ENCODE measurements at regions not wholly inside any gene's neighbourhood (a gene's known extent, or its start where the extent isn't known, plus 50 kb on each side); places are given as distances from the start of the nearest gene placed in this dataset.

DNA sequence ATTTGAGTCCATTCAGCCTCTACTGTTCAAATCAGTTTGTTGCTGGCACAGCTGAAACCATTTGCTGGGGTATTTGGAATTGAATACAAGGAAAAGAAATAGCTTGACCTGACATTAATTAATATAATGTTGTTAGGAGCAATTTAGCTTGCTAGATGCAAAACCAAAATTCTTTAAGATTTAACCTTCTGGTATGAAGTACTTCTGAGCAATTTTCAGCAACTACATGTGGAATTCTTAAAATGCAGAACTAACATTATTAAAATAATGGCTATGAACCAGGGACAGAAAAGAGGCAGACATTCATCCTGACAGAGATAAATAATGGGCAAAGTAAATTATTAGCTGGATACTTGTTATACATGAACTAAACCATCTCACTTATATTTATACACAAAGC lies 160.0 kb upstream of the MIR17HG start:
- DNase-seq (ENCODE audit: low spot score in 2 of 2), result no peak
- no peak for FAIRE-seq

- no peak for DNase-seq (ENCODE audit: low spot score in 2 of 2)
- FAIRE-seq, result no peak
These were observed 158.0 kb upstream of the MIR17HG start for GRCh38 chr13:91189506-91189905.

DNA sequence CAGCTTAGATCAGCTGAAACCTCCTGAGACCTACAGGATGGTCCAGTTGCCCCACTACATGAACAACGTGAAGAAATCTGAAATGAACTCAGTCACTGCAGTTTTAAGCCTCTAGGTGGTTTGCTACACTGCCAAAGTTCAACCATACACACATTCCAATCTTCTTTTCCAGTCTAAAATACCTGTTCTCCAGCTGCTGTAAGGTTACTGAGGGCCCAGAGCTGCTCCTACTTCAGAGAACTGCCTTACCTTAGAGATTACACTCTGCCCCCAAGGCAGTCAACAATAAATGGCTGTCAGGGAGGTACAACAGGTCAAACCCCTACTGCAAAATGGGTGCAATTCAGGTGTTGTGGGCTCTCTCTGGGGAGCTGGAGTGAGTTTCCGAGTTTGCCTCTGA lies 154.1 kb upstream of the MIR17HG start:
- FAIRE-seq (no peak), DNase-seq (ENCODE audit: low spot score in 2 of 2) (no peak)

DNA sequence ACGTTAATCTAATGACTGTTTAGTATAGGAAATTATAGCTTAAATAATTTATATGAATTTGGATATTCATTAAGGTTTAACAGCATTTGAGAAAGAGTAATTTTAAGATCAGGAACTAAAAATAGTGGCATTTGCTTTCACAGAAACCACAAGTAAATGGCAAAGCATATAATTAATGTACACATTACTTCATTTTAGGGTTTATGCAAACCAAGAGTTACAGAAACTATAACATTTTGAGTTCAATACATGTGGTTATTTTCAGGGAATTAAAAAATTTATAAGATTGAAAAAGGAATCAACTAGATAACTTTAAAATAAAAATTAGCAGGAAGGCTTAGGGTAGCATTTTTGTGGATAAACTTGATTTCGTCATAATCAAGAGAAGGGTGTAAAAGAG lies 151.7 kb upstream of the MIR17HG start:
- FAIRE-seq, result no peak

GRCh38 chr13:91196958-91197357 lies 150.5 kb upstream of the MIR17HG start:
- DNase-seq (ENCODE audit: low spot score in 2 of 2) (no peak), FAIRE-seq (no peak)

More for the DNA sequence above, 151.7 kb upstream of the MIR17HG start:
- no peak for DNase-seq (ENCODE audit: low spot score in 2 of 2)

- DNase-seq (ENCODE audit: low spot score in 2 of 2) (no peak), FAIRE-seq (no peak)
These were observed 147.6 kb upstream of the MIR17HG start for GRCh38 chr13:91199866-91200265.

- DNase-seq (ENCODE audit: low spot score in 2 of 2) (no peak), FAIRE-seq (no peak)
These were observed 147.0 kb upstream of the MIR17HG start for GRCh38 chr13:91200486-91200885.

GRCh38 chr13:91203430-91203829 lies 144.1 kb upstream of the MIR17HG start:
- FAIRE-seq (no peak), DNase-seq (ENCODE audit: low spot score in 2 of 2) (no peak)

- no peak for FAIRE-seq
- DNase-seq (ENCODE audit: low spot score in 2 of 2), result no peak
These were observed 140.2 kb upstream of the MIR17HG start for GRCh38 chr13:91207261-91207660.

DNA sequence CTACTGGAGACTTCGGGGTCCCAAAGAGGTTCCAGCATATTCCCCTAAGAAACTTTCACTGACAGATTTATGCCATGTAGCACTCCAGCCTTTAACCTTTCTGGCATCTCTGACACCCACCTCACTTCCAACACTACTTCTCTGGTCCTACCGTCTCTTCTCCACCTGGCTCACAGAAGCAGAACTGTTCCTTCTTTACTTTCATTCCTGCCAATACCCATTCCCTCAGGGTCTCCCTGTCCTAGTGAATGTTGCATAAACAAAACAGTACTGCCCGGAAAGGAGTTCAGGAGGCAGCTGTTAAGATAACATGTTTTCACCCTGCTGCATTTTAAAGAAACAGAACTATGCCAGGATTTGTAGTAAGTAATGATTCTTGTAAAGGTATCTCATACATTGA lies 136.0 kb upstream of the MIR17HG start:
- DNase-seq (ENCODE audit: low spot score in 2 of 2) (no peak), FAIRE-seq (no peak)

GRCh38 chr13:91212231-91212630 lies 135.3 kb upstream of the MIR17HG start:
- FAIRE-seq, result no peak
- no peak for DNase-seq (ENCODE audit: low spot score in 2 of 2)

- DNase-seq (ENCODE audit: low spot score in 2 of 2) (no peak), FAIRE-seq (no peak)
These were observed 133.5 kb upstream of the MIR17HG start for GRCh38 chr13:91214031-91214430.

- DNase-seq (ENCODE audit: low spot score in 2 of 2) (no peak), FAIRE-seq (no peak)
These were observed 130.4 kb upstream of the MIR17HG start for GRCh38 chr13:91216928-91217700.

DNA sequence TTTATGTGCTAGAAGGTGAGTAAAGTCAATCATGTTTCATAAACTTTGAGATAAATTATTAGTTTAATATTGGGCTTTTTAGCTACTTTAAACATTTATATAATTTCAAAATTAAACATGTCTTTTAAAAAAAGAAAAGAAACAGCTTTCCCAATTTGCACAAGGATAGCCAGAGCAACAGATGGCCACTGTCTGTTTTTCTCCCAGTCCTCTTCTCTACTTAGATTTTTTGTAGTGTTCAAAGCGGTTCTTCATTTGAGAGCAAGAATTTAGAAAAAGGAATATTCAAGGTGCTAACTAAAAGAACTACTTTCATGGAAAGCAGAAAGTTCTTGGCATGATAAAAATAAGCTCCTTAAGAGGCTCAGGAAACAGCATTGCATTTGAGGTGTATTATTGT lies 128.3 kb upstream of the MIR17HG start:
- DNase-seq (ENCODE audit: low spot score in 2 of 2), result no peak
- no peak for FAIRE-seq

DNA sequence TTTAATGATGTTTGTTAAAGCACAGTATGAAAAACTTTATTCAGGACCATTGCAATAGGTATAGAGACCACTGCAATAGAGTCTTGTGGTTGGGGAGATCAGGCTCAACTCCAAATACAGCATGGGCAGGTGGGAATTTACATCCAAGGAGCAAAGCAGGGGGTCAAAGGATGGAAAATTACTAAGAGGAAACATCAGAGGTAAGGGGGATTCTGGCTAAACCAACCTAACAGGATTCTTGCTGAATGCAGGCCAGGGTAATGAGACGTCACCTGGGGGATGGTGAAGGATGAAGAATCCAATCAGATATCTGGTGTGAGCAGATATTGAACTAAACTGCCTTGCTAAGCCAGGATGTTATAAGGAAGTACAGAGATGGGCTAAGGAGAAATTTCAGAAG lies 126.6 kb upstream of the MIR17HG start:
- no peak for FAIRE-seq

GRCh38 chr13:91228108-91228507 lies 119.4 kb upstream of the MIR17HG start:
- FAIRE-seq (no peak), DNase-seq (ENCODE audit: low spot score in 2 of 2) (no peak)

More for the DNA sequence above, 126.6 kb upstream of the MIR17HG start:
- no peak for DNase-seq (ENCODE audit: low spot score in 2 of 2)

DNA sequence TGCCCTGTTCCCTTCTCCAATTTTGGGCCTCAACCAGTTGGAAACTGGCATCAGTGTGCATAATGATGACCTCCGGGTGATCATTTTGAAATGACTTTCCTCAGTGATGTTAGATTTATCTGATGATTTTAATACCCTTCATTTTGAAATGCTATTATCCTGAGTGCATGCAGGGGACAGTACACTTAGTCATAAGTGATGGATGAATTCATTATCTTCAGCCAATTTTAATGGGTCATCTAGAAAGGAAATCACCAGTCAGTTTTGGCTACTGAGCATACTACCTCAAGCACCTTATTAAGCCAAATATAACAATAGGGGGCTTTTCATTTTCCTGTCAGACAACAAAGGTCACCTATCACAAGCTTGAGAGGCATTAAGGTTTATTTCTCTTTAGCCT lies 118.5 kb upstream of the MIR17HG start:
- no peak for DNase-seq (ENCODE audit: low spot score in 2 of 2)

GRCh38 chr13:91232716-91233115 lies 114.8 kb upstream of the MIR17HG start:
- FAIRE-seq, result no peak
- DNase-seq (ENCODE audit: low spot score in 2 of 2), result no peak

More for the DNA sequence above, 118.5 kb upstream of the MIR17HG start:
- no peak for FAIRE-seq

DNA sequence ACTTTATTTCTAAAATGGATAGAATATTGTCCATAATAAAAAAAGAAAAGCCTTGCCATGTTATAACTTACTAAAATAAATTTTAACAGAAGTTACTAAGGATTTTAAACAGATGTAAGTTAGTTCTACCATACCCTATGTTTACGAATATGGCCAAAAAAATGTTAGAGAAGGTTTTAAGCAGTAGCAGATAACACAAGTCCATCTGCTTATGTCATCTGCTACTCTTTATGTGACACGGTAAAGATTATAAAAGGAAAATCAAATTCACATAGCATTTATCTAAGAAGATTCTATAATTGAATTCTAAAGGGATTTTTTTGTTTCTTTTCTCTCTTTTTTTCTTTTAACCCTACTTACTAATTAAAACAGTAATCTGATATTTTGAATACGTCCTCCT lies 114.2 kb upstream of the MIR17HG start:
- DNase-seq (ENCODE audit: low spot score in 2 of 2) (no peak), FAIRE-seq (no peak)

GRCh38 chr13:91236182-91236581 lies 111.3 kb upstream of the MIR17HG start:
- DNase-seq (ENCODE audit: low spot score in 2 of 2) (no peak), FAIRE-seq (no peak)

GRCh38 chr13:91236921-91237320 lies 110.6 kb upstream of the MIR17HG start:
- DNase-seq (ENCODE audit: low spot score in 2 of 2), result no peak
- no peak for FAIRE-seq

DNA sequence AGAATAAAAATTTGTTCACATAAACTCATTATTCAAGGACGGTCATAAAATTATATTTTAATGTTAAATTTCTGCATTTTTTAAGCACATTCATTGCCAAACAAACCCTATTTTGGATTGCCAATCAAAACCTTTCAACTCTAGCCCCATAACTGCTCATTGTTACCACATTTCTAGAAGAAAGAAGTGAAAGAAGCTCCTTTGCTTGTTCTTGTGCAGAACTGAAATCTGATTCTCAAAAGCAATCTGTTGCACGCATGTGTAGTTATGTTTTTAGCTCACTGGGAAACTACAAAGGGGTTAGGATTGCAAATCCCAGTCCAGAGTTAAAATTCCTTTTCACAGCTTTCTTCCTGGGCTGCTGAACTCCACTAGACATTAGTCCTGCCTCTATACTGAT lies 109.5 kb upstream of the MIR17HG start:
- no peak for FAIRE-seq
- DNase-seq (ENCODE audit: low spot score in 2 of 2), result no peak

- DNase-seq (ENCODE audit: low spot score in 2 of 2), result no peak
- no peak for FAIRE-seq
These were observed 107.1 kb upstream of the MIR17HG start for GRCh38 chr13:91240341-91240740.

All from frontal cortex (tissue), 3 donors.